GM13976 (cell line): ENCODE measurements at regions not wholly inside any gene's neighbourhood (a gene's known extent, or its start where the extent isn't known, plus 50 kb on each side); places are given as distances from the start of the nearest gene placed in this dataset.
"Not testable (repeated sequence)": the region's sequence is repeated elsewhere in the genome, so short reads cannot be mapped to it uniquely, and the experiment has no call there.

ENCODE experiments used
- DNase-seq: peaks from one replicate; pipeline ENCODE4 v3.0.0; 2012; ENCODE audit warnings: low spot score
- in situ Hi-C: fragments of 300-500 bp; cut with MboI; formaldehyde crosslinking; loops from one replicate; pipeline ENCODE4 v1.12.0; 2022; ENCODE audit warnings: low sequenced_read_pairs, mixed read lengths, inconsistent platforms; ENCODE audit not compliant: unreplicated experiment

GRCh38 chr3:195981778-195982177 lies 73.4 kb upstream of the TNK2 start:
- in situ Hi-C loops, DNase-seq: not testable (repeated sequence)

GRCh38 chr3:195979877-195980276 lies 71.5 kb upstream of the TNK2 start:
- in situ Hi-C loops, DNase-seq: not testable (repeated sequence)

GRCh38 chr3:195978585-195978984 lies 70.2 kb upstream of the TNK2 start:
- in situ Hi-C loops, DNase-seq: not testable (repeated sequence)

- in situ Hi-C loops, DNase-seq: not testable (repeated sequence)
These were observed 68.5 kb upstream of the TNK2 start for GRCh38 chr3:195976876-195977275.

GRCh38 chr3:195974281-195974680 lies 65.9 kb upstream of the TNK2 start:
- DNase-seq, in situ Hi-C loops: not testable (repeated sequence)

- in situ Hi-C loops, DNase-seq: not testable (repeated sequence)
These were observed 62.5 kb upstream of the TNK2 start for GRCh38 chr3:195970873-195971272.

GRCh38 chr3:195969838-195970776 lies 61.8 kb upstream of the TNK2 start:
- in situ Hi-C loops, DNase-seq: not testable (repeated sequence)

- DNase-seq, in situ Hi-C loops: not testable (repeated sequence)
These were observed 61.0 kb upstream of the TNK2 start for GRCh38 chr3:195969341-195969740.

- in situ Hi-C loops, DNase-seq: not testable (repeated sequence)
These were observed 59.8 kb upstream of the TNK2 start for GRCh38 chr3:195968104-195968503.

- DNase-seq, in situ Hi-C loops: not testable (repeated sequence)
These were observed 59.0 kb upstream of the TNK2 start for GRCh38 chr3:195967387-195967720.

GRCh38 chr3:195966563-195967386 lies 58.4 kb upstream of the TNK2 start:
- DNase-seq, in situ Hi-C loops: not testable (repeated sequence)

- DNase-seq, in situ Hi-C loops: not testable (repeated sequence)
These were observed 56.9 kb upstream of the TNK2 start for GRCh38 chr3:195965217-195965616.

GRCh38 chr3:195964318-195965107 lies 56.2 kb upstream of the TNK2 start:
- in situ Hi-C loops = not testable (repeated sequence)

GRCh38 chr3:195962222-195962621 lies 53.9 kb upstream of the TNK2 start:
- DNase-seq, in situ Hi-C loops: not testable (repeated sequence)

More at GRCh38 chr3:195964318-195965107, 56.2 kb upstream of the TNK2 start:
- DNase-seq = not testable (repeated sequence)

- DNase-seq, in situ Hi-C loops: not testable (repeated sequence)
These were observed 52.8 kb upstream of the TNK2 start for GRCh38 chr3:195960971-195961775.

- DNase-seq, in situ Hi-C loops: not testable (repeated sequence)
These were observed 51.8 kb upstream of the TNK2 start for GRCh38 chr3:195960164-195960563.

GRCh38 chr3:195959367-195960157 lies 51.2 kb upstream of the TNK2 start:
- in situ Hi-C loops, DNase-seq: not testable (repeated sequence)
